GM12891 (cell line): ENCODE measurements at regions not wholly inside any gene's neighbourhood (a gene's known extent, or its start where the extent isn't known, plus 50 kb on each side); places are given as distances from the start of the nearest gene placed in this dataset.

Source experiments
- PAX5 ChIP-seq: IDR thresholded peaks from 2 replicates; pipeline ENCODE4 v1.6.1; 2011; ENCODE audit warnings: low read length, moderate library complexity, mild to moderate bottlenecking; ENCODE audit not compliant: insufficient read depth, severe bottlenecking
- POLR2A ChIP-seq: IDR thresholded peaks from 2 replicates; pipeline ENCODE4 v1.6.1; 2011; ENCODE audit warnings: low read depth, low read length, control low read depth
- POLR2AphosphoS5 ChIP-seq: IDR thresholded peaks from 2 replicates; pipeline ENCODE4 v1.6.1; 2011; ENCODE audit warnings: low read depth, low read length, control low read depth
- TAF1 ChIP-seq: IDR thresholded peaks from 2 replicates; pipeline ENCODE4 v1.6.1; 2011; ENCODE audit warnings: low read depth, low read length, control low read depth

- no peak for TF ChIP-seq TAF1
- TF ChIP-seq POLR2AphosphoS5, result no peak
- TF ChIP-seq POLR2A, result no peak
- TF ChIP-seq PAX5, result no peak
Measured at GRCh38 chr4:60992037-60992436, 208.1 kb upstream of the ADGRL3 start.
